Mucosa of stomach (tissue), 1 donor: ENCODE measurements at regions not wholly inside any gene's neighbourhood (a gene's known extent, or its start where the extent isn't known, plus 50 kb on each side); places are given as distances from the start of the nearest gene placed in this dataset.

Experiments
- H3K27me3 ChIP-seq: one replicate; pipeline ENCODE4 v1.7.0; 2013; ENCODE audit warnings: mild to moderate bottlenecking, low read length; ENCODE audit not compliant: control insufficient read depth, insufficient read depth
- H3K36me3 ChIP-seq: one replicate; pipeline ENCODE4 v1.7.0; 2013; ENCODE audit warnings: low read length; ENCODE audit not compliant: control insufficient read depth, insufficient read depth
- H3K4me1 ChIP-seq: one replicate; pipeline ENCODE4 v1.7.0; 2013; ENCODE audit warnings: mild to moderate bottlenecking, low read length; ENCODE audit not compliant: control insufficient read depth, insufficient read depth
- H3K4me3 ChIP-seq: one replicate; pipeline ENCODE4 v1.7.0; 2013; ENCODE audit warnings: low read length
- H3K9ac ChIP-seq: one replicate; pipeline ENCODE4 v1.7.0; 2013; ENCODE audit warnings: mild to moderate bottlenecking, low read length, moderate library complexity
- H3K9me3 ChIP-seq: one replicate; pipeline ENCODE4 v1.7.0; 2013; ENCODE audit warnings: mild to moderate bottlenecking, low read length, moderate library complexity; ENCODE audit not compliant: control insufficient read depth
- donor health status: Pancreatic carcinoma.

GRCh38 chr16:86384263-86384649 lies 126.1 kb upstream of the FOXF1 start:
- H3K27me3 ChIP-seq = no peaks in the 10 kb centered on the region
- H3K9me3 ChIP-seq = no peaks in the 10 kb centered on the region
- no peak overlapping the region for H3K4me3 ChIP-seq
- no peak overlapping the region for H3K9ac ChIP-seq
- peaks cover 8% of the 10 kb centered on the region for H3K4me1 ChIP-seq
- H3K36me3 ChIP-seq = no peaks in the 10 kb centered on the region

- Histone ChIP-seq H3K36me3 (no peaks in the 10 kb centered on the region), H3K9ac (no peak overlapping the region), H3K4me3 (no peak overlapping the region), H3K27me3 (no peaks in the 10 kb centered on the region), H3K4me1 (peaks cover 8% of the 10 kb centered on the region), H3K9me3 (no peaks in the 10 kb centered on the region)
Measured at GRCh38 chr16:86384980-86385379, 125.3 kb upstream of the FOXF1 start.

- no peaks in the 10 kb centered on the region for H3K27me3 ChIP-seq
- no peaks in the 10 kb centered on the region for H3K36me3 ChIP-seq
- H3K4me3 ChIP-seq = no peak overlapping the region
- H3K4me1 ChIP-seq = peaks cover 8% of the 10 kb centered on the region
- no peaks in the 10 kb centered on the region for H3K9me3 ChIP-seq
- H3K9ac ChIP-seq = no peak overlapping the region
Measured at GRCh38 chr16:86387468-86388440, 122.6 kb upstream of the FOXF1 start.

- Histone ChIP-seq H3K9me3 (no peaks in the 10 kb centered on the region), H3K4me1 (no peaks in the 10 kb centered on the region), H3K27me3 (no peaks in the 10 kb centered on the region), H3K4me3 (no peak overlapping the region), H3K36me3 (no peaks in the 10 kb centered on the region), H3K9ac (no peak overlapping the region)
Measured at GRCh38 chr16:86388976-86389375, 121.4 kb upstream of the FOXF1 start.

- no peaks in the 10 kb centered on the region for H3K27me3 ChIP-seq
Measured at GRCh38 chr16:86389566-86390328, 120.6 kb upstream of the FOXF1 start.

GRCh38 chr16:86390335-86390734 lies 120.0 kb upstream of the FOXF1 start:
- H3K9ac ChIP-seq = no peak overlapping the region
- H3K9me3 ChIP-seq = no peaks in the 10 kb centered on the region
- no peaks in the 10 kb centered on the region for H3K36me3 ChIP-seq
- H3K4me1 ChIP-seq = no peaks in the 10 kb centered on the region
- no peak overlapping the region for H3K4me3 ChIP-seq
- no peaks in the 10 kb centered on the region for H3K27me3 ChIP-seq

More at GRCh38 chr16:86389566-86390328, 120.6 kb upstream of the FOXF1 start:
- Histone ChIP-seq H3K4me1 (no peaks in the 10 kb centered on the region), H3K9me3 (no peaks in the 10 kb centered on the region), H3K9ac (no peak overlapping the region), H3K36me3 (no peaks in the 10 kb centered on the region), H3K4me3 (no peak overlapping the region)

- H3K4me3 ChIP-seq = no peak overlapping the region
- no peaks in the 10 kb centered on the region for H3K9me3 ChIP-seq
- H3K36me3 ChIP-seq = no peaks in the 10 kb centered on the region
- no peaks in the 10 kb centered on the region for H3K27me3 ChIP-seq
- H3K4me1 ChIP-seq = no peaks in the 10 kb centered on the region
- H3K9ac ChIP-seq = no peak overlapping the region
Measured at GRCh38 chr16:86391486-86391885, 118.8 kb upstream of the FOXF1 start.

- Histone ChIP-seq H3K4me1 (no peaks in the 10 kb centered on the region), H3K9ac (no peak overlapping the region), H3K9me3 (no peaks in the 10 kb centered on the region), H3K27me3 (no peaks in the 10 kb centered on the region), H3K36me3 (no peaks in the 10 kb centered on the region), H3K4me3 (no peak overlapping the region)
Measured at GRCh38 chr16:86391984-86392383, 118.3 kb upstream of the FOXF1 start.

GRCh38 chr16:86392436-86393152 lies 117.7 kb upstream of the FOXF1 start:
- Histone ChIP-seq H3K9me3 (no peaks in the 10 kb centered on the region), H3K4me3 (no peak overlapping the region), H3K4me1 (no peaks in the 10 kb centered on the region), H3K27me3 (no peaks in the 10 kb centered on the region), H3K9ac (no peak overlapping the region), H3K36me3 (no peaks in the 10 kb centered on the region)

- Histone ChIP-seq H3K9ac (no peak overlapping the region), H3K9me3 (no peaks in the 10 kb centered on the region), H3K4me3 (no peak overlapping the region), H3K27me3 (no peaks in the 10 kb centered on the region), H3K36me3 (no peaks in the 10 kb centered on the region), H3K4me1 (no peaks in the 10 kb centered on the region)
Measured at GRCh38 chr16:86393907-86394626, 116.3 kb upstream of the FOXF1 start.

GRCh38 chr16:86395477-86395876 lies 114.8 kb upstream of the FOXF1 start:
- Histone ChIP-seq H3K36me3 (no peaks in the 10 kb centered on the region), H3K9ac (no peak overlapping the region), H3K4me1 (no peaks in the 10 kb centered on the region), H3K4me3 (no peak overlapping the region), H3K9me3 (no peaks in the 10 kb centered on the region), H3K27me3 (no peaks in the 10 kb centered on the region)
